OCI-LY3 (cell line): ENCODE measurements at regions not wholly inside any gene's neighbourhood (a gene's known extent, or its start where the extent isn't known, plus 50 kb on each side); places are given as distances from the start of the nearest gene placed in this dataset.

Source experiments
- CTCF ChIP-seq: fragments of 200-600, 300-600 bp; sonication (generic); IDR thresholded peaks from 2 replicates; pipeline ENCODE4 v1.5.1; 2014; ENCODE audit warnings: antibody characterized with exemption, low read length, low read depth
- EZH2phosphoT487 ChIP-seq: fragments of 200-600 bp; shearing (Covaris generic); IDR thresholded peaks from 2 replicates; pipeline ENCODE4 v1.6.1; 2018; ENCODE audit warnings: antibody characterized with exemption, mixed run types, low read depth

- TF ChIP-seq CTCF: no peak
- TF ChIP-seq EZH2phosphoT487: no peak
These were observed 161.8 kb downstream of the DICER1 start for GRCh38 chr14:94995551-94995950.
